Astrocyte (in vitro differentiated cells and primary cell): ENCODE measurements at regions not wholly inside any gene's neighbourhood (a gene's known extent, or its start where the extent isn't known, plus 50 kb on each side); places are given as distances from the start of the nearest gene placed in this dataset.
A peak's percentile ranks its signal among the peaks of the same experiment; 100 is the strongest.

Source experiments
- DNase-seq: peaks from one replicate; pipeline ENCODE4 v3.0.0-alpha.2; 2010; ENCODE audit warnings: low read depth
- FAIRE-seq: peaks from 2 replicates; lab custom pipeline; 2011; peaks lifted over from hg19 to GRCh38; lab: Jason Lieb, UNC
- H2AFZ ChIP-seq: 2 replicates; pipeline ENCODE4 v1.6.0; 2012; ENCODE audit warnings: low read depth, low read length, inconsistent platforms
- H3K27ac ChIP-seq: 2 replicates; pipeline ENCODE4 v1.5.1; 2011; ENCODE audit warnings: low read depth, low read length, inconsistent platforms
- H3K27me3 ChIP-seq: 2 replicates; pipeline ENCODE4 v1.6.0; 2011; ENCODE audit warnings: low read length, inconsistent platforms; ENCODE audit not compliant: insufficient read depth
- H3K36me3 ChIP-seq: 2 replicates; pipeline ENCODE4 v1.5.1; 2011; ENCODE audit warnings: low read length, inconsistent platforms; ENCODE audit not compliant: insufficient read depth
- H3K4me1 ChIP-seq: 2 replicates; pipeline ENCODE4 v1.5.1; 2011; ENCODE audit warnings: low read length, inconsistent platforms; ENCODE audit not compliant: insufficient read depth
- H3K4me2 ChIP-seq: 2 replicates; pipeline ENCODE4 v1.6.0; 2012; ENCODE audit warnings: low read length, inconsistent platforms
- H3K4me3 ChIP-seq: 2 replicates; pipeline ENCODE4 v1.5.1; 2011; ENCODE audit warnings: low read depth, mild to moderate bottlenecking, low read length, inconsistent platforms; ENCODE audit not compliant: insufficient read depth
- H3K79me2 ChIP-seq: 2 replicates; pipeline ENCODE4 v1.6.0; 2012; ENCODE audit warnings: mild to moderate bottlenecking, low read length, inconsistent platforms; ENCODE audit not compliant: insufficient read depth
- H3K9ac ChIP-seq: 2 replicates; pipeline ENCODE4 v1.6.0; 2012; ENCODE audit warnings: mild to moderate bottlenecking, low read length, inconsistent platforms
- H3K9me3 ChIP-seq: 2 replicates; pipeline ENCODE4 v1.5.1; 2012; ENCODE audit warnings: low read depth, mild to moderate bottlenecking, low read length, inconsistent platforms; ENCODE audit not compliant: insufficient read depth
- H4K20me1 ChIP-seq: 2 replicates; pipeline ENCODE4 v1.6.0; 2012; ENCODE audit warnings: low read length, inconsistent platforms; ENCODE audit not compliant: insufficient read depth
- H3K27ac Mint-ChIP-seq: one replicate; pipeline ENCODE4 v1.8.0; 2021; ENCODE audit warnings: mild to moderate bottlenecking, mixed read lengths; ENCODE audit not compliant: unreplicated experiment
- H3K27me3 Mint-ChIP-seq: one replicate; pipeline ENCODE4 v1.8.0; 2021; ENCODE audit warnings: low read depth, mixed read lengths; ENCODE audit not compliant: unreplicated experiment
- H3K36me3 Mint-ChIP-seq: one replicate; pipeline ENCODE4 v1.8.0; 2021; ENCODE audit warnings: low read depth, mixed read lengths; ENCODE audit not compliant: unreplicated experiment
- H3K4me1 Mint-ChIP-seq: one replicate; pipeline ENCODE4 v1.8.0; 2021; ENCODE audit warnings: low read depth, mixed read lengths; ENCODE audit not compliant: unreplicated experiment
- H3K4me3 Mint-ChIP-seq: one replicate; pipeline ENCODE4 v1.8.0; 2021; ENCODE audit warnings: mild to moderate bottlenecking, moderate library complexity, mixed read lengths; ENCODE audit not compliant: unreplicated experiment
- H3K9me3 Mint-ChIP-seq: one replicate; pipeline ENCODE4 v1.8.0; 2021; ENCODE audit warnings: mild to moderate bottlenecking, mixed read lengths; ENCODE audit not compliant: unreplicated experiment
- EZH2 ChIP-seq: IDR thresholded peaks from 2 replicates; pipeline ENCODE4 v1.6.1; 2012; ENCODE audit warnings: mild to moderate bottlenecking, low read length, inconsistent platforms; ENCODE audit not compliant: insufficient read depth
- TF ChIP-seq, protein P1 (sequence below): IDR thresholded peaks from 2 replicates; pipeline ENCODE4 v1.5.1; 2011; ENCODE audit warnings: low read depth, mild to moderate bottlenecking, inconsistent platforms, low read length, moderate library complexity; ENCODE audit not compliant: insufficient read depth

DNA sequence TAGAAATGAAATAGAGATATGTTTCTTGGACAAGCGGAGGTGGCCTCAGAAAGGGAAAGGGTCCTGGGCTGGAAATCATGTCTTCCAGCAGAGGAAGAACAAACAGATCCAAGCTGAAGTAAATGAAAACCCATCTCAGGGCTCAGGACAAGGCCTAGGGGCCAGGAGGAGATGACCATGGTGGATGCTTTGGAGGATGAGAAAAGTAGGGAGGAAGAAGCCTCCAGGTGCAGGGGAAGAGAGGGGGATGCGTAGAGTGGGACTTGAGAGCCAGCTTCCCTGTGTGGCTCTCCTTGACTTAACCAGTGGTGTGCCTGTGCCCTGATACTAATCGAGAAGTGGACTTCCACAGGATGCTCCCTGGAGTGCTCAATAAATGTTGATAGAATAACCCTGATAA, 203.2 kb downstream of the FAM43A start:
- H3K27me3 Mint-ChIP-seq = peaks cover 21% of the 10 kb centered on the region
- H3K27ac Mint-ChIP-seq = no peak overlapping the region
- Histone ChIP-seq H3K9me3 (peaks cover 9% of the 10 kb centered on the region), H3K79me2 (no peaks in the 10 kb centered on the region), H3K9ac (no peak overlapping the region), H3K4me1 (no peaks in the 10 kb centered on the region), H3K4me2 (no peak overlapping the region), H3K27me3 (no peaks in the 10 kb centered on the region), H3K4me3 (no peak overlapping the region), H2AFZ (no peak overlapping the region), H3K36me3 (no peaks in the 10 kb centered on the region), H3K27ac (no peak overlapping the region), H4K20me1 (no peaks in the 10 kb centered on the region)
- H3K4me1 Mint-ChIP-seq = no peaks in the 10 kb centered on the region
- no peak for DNase-seq
- H3K9me3 Mint-ChIP-seq = peaks cover 12% of the 10 kb centered on the region
- H3K4me3 Mint-ChIP-seq = peak overlapping the region; percentile 46
- TF ChIP-seq EZH2 = no peak
- TF ChIP-seq, protein P1, sequence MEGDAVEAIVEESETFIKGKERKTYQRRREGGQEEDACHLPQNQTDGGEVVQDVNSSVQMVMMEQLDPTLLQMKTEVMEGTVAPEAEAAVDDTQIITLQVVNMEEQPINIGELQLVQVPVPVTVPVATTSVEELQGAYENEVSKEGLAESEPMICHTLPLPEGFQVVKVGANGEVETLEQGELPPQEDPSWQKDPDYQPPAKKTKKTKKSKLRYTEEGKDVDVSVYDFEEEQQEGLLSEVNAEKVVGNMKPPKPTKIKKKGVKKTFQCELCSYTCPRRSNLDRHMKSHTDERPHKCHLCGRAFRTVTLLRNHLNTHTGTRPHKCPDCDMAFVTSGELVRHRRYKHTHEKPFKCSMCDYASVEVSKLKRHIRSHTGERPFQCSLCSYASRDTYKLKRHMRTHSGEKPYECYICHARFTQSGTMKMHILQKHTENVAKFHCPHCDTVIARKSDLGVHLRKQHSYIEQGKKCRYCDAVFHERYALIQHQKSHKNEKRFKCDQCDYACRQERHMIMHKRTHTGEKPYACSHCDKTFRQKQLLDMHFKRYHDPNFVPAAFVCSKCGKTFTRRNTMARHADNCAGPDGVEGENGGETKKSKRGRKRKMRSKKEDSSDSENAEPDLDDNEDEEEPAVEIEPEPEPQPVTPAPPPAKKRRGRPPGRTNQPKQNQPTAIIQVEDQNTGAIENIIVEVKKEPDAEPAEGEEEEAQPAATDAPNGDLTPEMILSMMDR = no peak
- H3K36me3 Mint-ChIP-seq = peaks cover 8% of the 10 kb centered on the region
- no peak for FAIRE-seq

DNA sequence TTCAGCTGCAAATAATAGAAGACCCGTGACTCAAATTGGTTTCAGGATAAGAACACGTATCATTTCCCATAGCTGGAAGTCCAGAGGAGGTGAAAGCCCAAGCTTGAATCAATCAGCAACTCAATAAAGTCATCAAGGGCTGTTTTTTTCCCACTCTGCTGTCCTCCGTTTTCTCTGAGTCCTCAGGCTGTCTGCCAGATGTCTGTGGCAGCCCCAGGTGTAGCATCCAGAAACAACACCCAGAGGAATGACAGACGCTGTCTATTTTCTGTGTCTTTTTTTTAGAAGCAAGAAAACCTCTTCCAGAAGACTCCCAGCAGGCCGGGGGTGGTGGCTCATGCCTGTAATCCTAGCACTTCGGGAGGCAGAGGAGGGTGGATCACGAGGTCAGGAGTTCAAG, 204.4 kb downstream of the FAM43A start:
- no peak overlapping the region for H3K9ac ChIP-seq
- H3K27ac ChIP-seq = no peak overlapping the region
- TF ChIP-seq, protein P1 = no peak
- no peak for TF ChIP-seq EZH2
- H4K20me1 ChIP-seq = no peaks in the 10 kb centered on the region
- Mint-ChIP-seq H3K27ac (no peak overlapping the region), H3K4me3 (no peak overlapping the region), H3K27me3 (peaks cover 21% of the 10 kb centered on the region), H3K4me1 (no peaks in the 10 kb centered on the region), H3K9me3 (peaks cover 13% of the 10 kb centered on the region), H3K36me3 (peaks cover 8% of the 10 kb centered on the region)
- H3K4me3 ChIP-seq = no peak overlapping the region
- H3K27me3 ChIP-seq = no peaks in the 10 kb centered on the region
- no peaks in the 10 kb centered on the region for H3K36me3 ChIP-seq
- no peak overlapping the region for H3K4me2 ChIP-seq
- no peaks in the 10 kb centered on the region for H3K4me1 ChIP-seq
- FAIRE-seq = no peak
- DNase-seq = no peak
- H3K79me2 ChIP-seq = no peaks in the 10 kb centered on the region
- no peak overlapping the region for H2AFZ ChIP-seq
- no peaks in the 10 kb centered on the region for H3K9me3 ChIP-seq

DNA sequence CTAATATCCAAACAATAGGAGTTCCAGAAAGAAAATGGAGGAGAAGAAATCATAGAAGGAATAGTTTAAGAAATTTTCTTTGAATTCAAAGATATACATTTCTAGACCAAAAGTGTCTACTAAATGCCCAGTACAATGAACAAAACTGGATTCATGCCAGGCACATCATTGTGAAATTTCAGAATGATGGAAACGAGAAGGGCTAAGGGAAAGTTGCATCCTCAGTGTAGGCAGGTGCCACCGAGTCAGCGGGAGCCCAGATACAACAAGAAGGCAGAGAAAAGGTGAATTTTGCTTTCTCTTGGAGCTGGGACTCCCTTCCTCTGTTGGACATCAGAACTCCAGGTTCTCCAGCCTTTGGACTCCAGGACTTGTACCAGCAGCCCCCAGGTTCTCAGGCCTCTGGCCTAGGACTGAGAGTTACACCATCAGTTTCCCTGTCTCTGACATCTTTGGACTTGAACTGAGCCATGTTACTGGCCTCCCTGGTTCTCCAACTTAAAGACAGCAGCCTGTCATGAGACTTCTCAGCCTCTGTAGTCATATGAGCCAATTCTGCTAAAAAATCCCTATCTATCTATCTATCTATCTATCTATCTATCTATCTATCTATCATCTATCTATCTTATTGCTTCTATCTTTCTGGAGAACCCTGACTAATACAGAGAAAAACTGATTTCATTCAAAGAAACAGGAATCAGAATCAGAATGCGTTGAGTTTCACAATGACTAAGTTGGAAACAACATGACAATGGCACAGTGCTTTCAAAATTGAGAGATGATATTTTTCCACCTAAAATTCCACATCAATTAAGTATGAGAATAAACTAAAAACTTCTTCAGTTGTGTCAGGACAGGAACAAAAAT, 207.7 kb downstream of the FAM43A start:
- Histone ChIP-seq H4K20me1 (no peaks in the 10 kb centered on the region), H3K27me3 (peaks cover 2% of the 10 kb centered on the region), H3K4me1 (no peaks in the 10 kb centered on the region), H3K4me3 (no peak overlapping the region), H3K79me2 (no peaks in the 10 kb centered on the region), H3K4me2 (no peak overlapping the region), H3K36me3 (no peaks in the 10 kb centered on the region), H3K9me3 (no peaks in the 10 kb centered on the region), H3K9ac (no peak overlapping the region), H3K27ac (no peak overlapping the region), H2AFZ (no peak overlapping the region)
- TF ChIP-seq, protein P1 = no peak
- no peak for TF ChIP-seq EZH2
- Mint-ChIP-seq H3K4me3 (no peak overlapping the region), H3K36me3 (peaks cover 3% of the 10 kb centered on the region), H3K9me3 (peaks cover 7% of the 10 kb centered on the region), H3K4me1 (no peaks in the 10 kb centered on the region), H3K27ac (no peak overlapping the region), H3K27me3 (peaks cover 9% of the 10 kb centered on the region)
- FAIRE-seq (no peak), DNase-seq (no peak)
